Muscle layer of duodenum (tissue), 2 donors: ENCODE measurements at regions not wholly inside any gene's neighbourhood (a gene's known extent, or its start where the extent isn't known, plus 50 kb on each side); places are given as distances from the start of the nearest gene placed in this dataset.
"Not testable (repeated sequence)": the region's sequence is repeated elsewhere in the genome, so short reads cannot be mapped to it uniquely, and the experiment has no call there.

Source experiments
- H3K27ac ChIP-seq: one replicate; pipeline ENCODE4 v1.7.0; 2013; ENCODE audit warnings: mild to moderate bottlenecking, low read length
- H3K27me3 ChIP-seq: one replicate; pipeline ENCODE4 v1.7.0; 2013; ENCODE audit warnings: low read depth, mild to moderate bottlenecking, control low read depth, low read length
- H3K36me3 ChIP-seq, 2 donors: one replicate each; pipeline ENCODE4 v1.7.0; 2013; ENCODE audit warnings: low read length in 2 of 2, control low read depth in 1 of 2, mild to moderate bottlenecking in 1 of 2; ENCODE audit not compliant: insufficient read depth in 2 of 2, control insufficient read depth in 1 of 2
- H3K4me1 ChIP-seq, 2 donors: one replicate each; pipeline ENCODE4 v1.7.0; 2013; ENCODE audit warnings: low read length in 2 of 2, mild to moderate bottlenecking in 2 of 2, control low read depth in 1 of 2, moderate library complexity in 1 of 2; ENCODE audit not compliant: insufficient read depth in 2 of 2, control insufficient read depth in 1 of 2
- H3K4me3 ChIP-seq, 2 donors: one replicate each; pipeline ENCODE4 v1.7.0; 2013; ENCODE audit warnings: low read length in 2 of 2, low read depth in 1 of 2, mild to moderate bottlenecking in 1 of 2
- H3K9me3 ChIP-seq, 2 donors: one replicate each; pipeline ENCODE4 v1.7.0; 2013; ENCODE audit warnings: low read length in 2 of 2, control low read depth in 1 of 2, mild to moderate bottlenecking in 1 of 2; ENCODE audit not compliant: control insufficient read depth in 1 of 2
- donor health status: healthy.

GRCh38 chr6:120498711-120499110 lies 835.6 kb downstream of the TBC1D32 start:
- H3K36me3 ChIP-seq = no peaks in the 10 kb centered on the region
- H3K4me1 ChIP-seq = no peaks in the 10 kb centered on the region
- H3K4me3 ChIP-seq = no peak overlapping the region
- no peaks in the 10 kb centered on the region for H3K27me3 ChIP-seq
- H3K27ac ChIP-seq = no peak overlapping the region
- no peaks in the 10 kb centered on the region for H3K9me3 ChIP-seq

- H3K36me3 ChIP-seq = no peaks in the 10 kb centered on the region
- no peaks in the 10 kb centered on the region for H3K9me3 ChIP-seq
- H3K27me3 ChIP-seq = no peaks in the 10 kb centered on the region
- H3K27ac ChIP-seq = no peak overlapping the region
- no peak overlapping the region for H3K4me3 ChIP-seq
- H3K4me1 ChIP-seq = no peaks in the 10 kb centered on the region
Measured at GRCh38 chr6:120496661-120497060, 837.6 kb downstream of the TBC1D32 start.

GRCh38 chr6:120493505-120493904 lies 840.8 kb downstream of the TBC1D32 start:
- H3K27me3 ChIP-seq = no peaks in the 10 kb centered on the region
- no peaks in the 10 kb centered on the region for H3K4me1 ChIP-seq
- H3K36me3 ChIP-seq = no peaks in the 10 kb centered on the region
- H3K4me3 ChIP-seq = no peak overlapping the region
- no peak overlapping the region for H3K27ac ChIP-seq
- no peaks in the 10 kb centered on the region for H3K9me3 ChIP-seq

GRCh38 chr6:120489941-120490340 lies 844.3 kb downstream of the TBC1D32 start:
- Histone ChIP-seq H3K9me3 (no peaks in the 10 kb centered on the region), H3K4me1 (no peaks in the 10 kb centered on the region), H3K4me3 (no peak overlapping the region), H3K36me3 (no peaks in the 10 kb centered on the region), H3K27ac (no peak overlapping the region), H3K27me3 (no peaks in the 10 kb centered on the region)

DNA sequence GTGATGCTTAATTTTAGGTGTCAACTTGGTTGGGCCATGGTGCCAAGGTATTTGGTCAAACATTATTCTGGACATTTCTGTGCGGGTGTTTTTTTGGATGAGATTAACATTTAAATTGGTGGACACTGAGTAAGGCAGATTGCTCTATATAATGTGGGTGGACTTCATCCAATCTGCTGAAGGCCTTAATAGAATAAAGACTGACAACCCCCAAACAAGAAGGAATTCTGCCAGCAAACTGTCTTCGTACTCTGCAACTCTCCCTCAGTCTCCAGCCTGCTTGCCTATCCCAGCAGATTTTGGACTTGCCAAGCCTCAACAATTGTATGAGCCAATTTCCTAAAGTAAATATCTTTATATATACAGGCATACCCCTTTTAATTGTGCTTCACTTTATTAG lies 850.1 kb downstream of the TBC1D32 start:
- H3K27me3 ChIP-seq = no peaks in the 10 kb centered on the region
- H3K9me3 ChIP-seq = peaks cover 0 to 7% of the 10 kb centered on the region in 2 donors
- no peaks in the 10 kb centered on the region for H3K36me3 ChIP-seq
- no peaks in the 10 kb centered on the region for H3K4me1 ChIP-seq
- H3K27ac ChIP-seq = no peak overlapping the region
- H3K4me3 ChIP-seq = no peak overlapping the region

DNA sequence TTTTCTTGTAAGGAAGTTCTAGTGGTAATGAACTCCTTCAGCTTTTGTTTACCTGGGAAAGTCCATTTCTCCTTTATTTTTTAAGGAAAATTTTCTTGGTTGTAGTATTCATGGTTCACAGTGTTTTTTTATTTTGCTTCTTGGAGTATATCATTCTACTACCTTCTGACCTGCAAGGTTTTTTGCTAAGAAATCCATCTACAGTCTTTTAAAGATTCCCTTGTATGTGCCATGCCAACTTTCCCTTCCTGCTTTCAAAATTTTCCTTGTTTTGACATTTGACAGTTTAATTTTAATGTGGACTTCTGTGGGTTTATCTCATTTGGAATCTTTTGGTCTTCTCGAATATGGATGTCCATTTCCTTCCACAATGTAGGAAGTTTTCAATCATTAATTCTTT lies 855.6 kb downstream of the TBC1D32 start:
- no peaks in the 10 kb centered on the region for H3K27me3 ChIP-seq
- H3K27ac ChIP-seq = no peak overlapping the region
- peaks cover 0 to 14% of the 10 kb centered on the region in 2 donors for H3K9me3 ChIP-seq
- H3K36me3 ChIP-seq = no peaks in the 10 kb centered on the region
- peak overlapping the region in 1 of 2 donors; percentile 13 for H3K4me3 ChIP-seq
- no peaks in the 10 kb centered on the region for H3K4me1 ChIP-seq

- Histone ChIP-seq H3K27ac (no peak overlapping the region), H3K27me3 (no peaks in the 10 kb centered on the region), H3K36me3 (no peaks in the 10 kb centered on the region), H3K4me3 (no peak overlapping the region), H3K4me1 (no peaks in the 10 kb centered on the region), H3K9me3 (peaks cover 0 to 5% of the 10 kb centered on the region in 2 donors)
Measured at GRCh38 chr6:120473804-120474203, 860.5 kb downstream of the TBC1D32 start.

GRCh38 chr6:120468486-120468885 lies 865.8 kb downstream of the TBC1D32 start:
- no peak overlapping the region for H3K27ac ChIP-seq
- H3K4me3 ChIP-seq = no peak overlapping the region
- H3K27me3 ChIP-seq = no peaks in the 10 kb centered on the region
- H3K9me3 ChIP-seq = no peaks in the 10 kb centered on the region
- H3K4me1 ChIP-seq = no peaks in the 10 kb centered on the region
- H3K36me3 ChIP-seq = no peaks in the 10 kb centered on the region

DNA sequence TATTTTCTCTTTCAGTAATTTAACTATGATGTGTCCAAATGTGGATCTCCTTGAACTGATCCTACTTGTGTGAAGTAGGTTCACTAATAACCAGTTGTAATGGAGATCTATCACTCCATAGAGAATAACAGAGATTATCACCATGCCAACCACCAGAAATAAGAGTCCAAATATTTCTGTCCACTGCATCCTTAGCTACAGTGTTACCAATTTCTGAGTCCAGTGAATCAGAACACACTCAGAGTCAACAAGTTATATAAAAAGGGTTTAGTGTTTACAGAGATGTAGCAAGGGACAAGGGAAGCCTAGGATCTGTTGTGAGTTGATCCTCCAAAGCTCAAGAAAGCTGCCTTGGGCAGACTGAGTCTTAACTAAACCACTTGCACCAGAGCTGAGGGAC lies 882.8 kb downstream of the TBC1D32 start:
- Histone ChIP-seq H3K27ac (no peak overlapping the region), H3K4me1 (no peaks in the 10 kb centered on the region), H3K4me3 (no peak overlapping the region), H3K36me3 (no peaks in the 10 kb centered on the region), H3K9me3 (peaks cover 0 to 3% of the 10 kb centered on the region in 2 donors), H3K27me3 (no peaks in the 10 kb centered on the region)

- Histone ChIP-seq H3K9me3 (no peaks in the 10 kb centered on the region), H3K36me3 (no peaks in the 10 kb centered on the region), H3K27me3 (no peaks in the 10 kb centered on the region), H3K4me3 (no peak overlapping the region), H3K27ac (no peak overlapping the region), H3K4me1 (no peaks in the 10 kb centered on the region)
Measured at GRCh38 chr6:120447605-120448004, 886.7 kb downstream of the TBC1D32 start.

GRCh38 chr6:120432840-120433239 lies 901.4 kb downstream of the TBC1D32 start:
- not testable (repeated sequence) for H3K27me3 ChIP-seq, H3K36me3 ChIP-seq, H3K27ac ChIP-seq, H3K4me1 ChIP-seq, H3K4me3 ChIP-seq, H3K9me3 ChIP-seq

DNA sequence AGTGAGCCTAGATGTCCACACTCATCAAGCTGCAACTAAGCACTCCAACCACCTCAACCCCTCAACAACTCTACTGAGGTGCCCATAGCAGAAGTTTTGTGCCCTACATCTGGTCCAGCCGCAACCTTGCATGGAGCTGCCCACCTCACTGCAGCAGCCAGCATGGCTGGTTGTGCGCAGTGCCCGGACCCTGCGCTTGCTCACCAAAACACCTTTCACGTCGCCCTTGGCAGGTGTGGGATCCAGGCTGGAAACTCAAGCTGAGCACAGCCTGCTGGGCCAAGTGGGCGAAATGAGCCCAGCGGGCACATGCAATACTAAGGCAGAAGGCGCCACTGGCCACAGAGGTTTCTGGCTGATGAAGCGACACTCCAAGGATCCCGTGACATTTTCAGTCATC lies 902.4 kb downstream of the TBC1D32 start:
- no peaks in the 10 kb centered on the region for H3K36me3 ChIP-seq

More for the DNA sequence above, 902.4 kb downstream of the TBC1D32 start:
- Histone ChIP-seq H3K27me3 (no peaks in the 10 kb centered on the region), H3K4me1 (no peaks in the 10 kb centered on the region), H3K4me3 (no peak overlapping the region), H3K9me3 (no peaks in the 10 kb centered on the region), H3K27ac (no peak overlapping the region)
